ENCODE measurements at regions not wholly inside any gene's neighbourhood (a gene's known extent, or its start where the extent isn't known, plus 50 kb on each side); places are given as distances from the start of the nearest gene placed in this dataset.

- no peak for DNase-seq
Measured at GRCh38 chr13:70362820-70363570, 254.7 kb upstream of the KLHL1 start.

- DNase-seq = no peak
Measured at GRCh38 chr13:70357031-70357430, 248.8 kb upstream of the KLHL1 start.

- DNase-seq = no peak
Measured at GRCh38 chr13:70353096-70353495, 244.8 kb upstream of the KLHL1 start.

- no peak for DNase-seq
Measured at GRCh38 chr13:70347947-70348620, 239.8 kb upstream of the KLHL1 start.

GRCh38 chr13:70339738-70340137 lies 231.5 kb upstream of the KLHL1 start:
- DNase-seq = no peak

GRCh38 chr13:70338609-70339008 lies 230.4 kb upstream of the KLHL1 start:
- DNase-seq = no peak

GRCh38 chr13:70336866-70337265 lies 228.6 kb upstream of the KLHL1 start:
- no peak for DNase-seq

GRCh38 chr13:70333752-70334151 lies 225.5 kb upstream of the KLHL1 start:
- DNase-seq = no peak

- DNase-seq = no peak
Measured at GRCh38 chr13:70330697-70331361, 222.6 kb upstream of the KLHL1 start.

- no peak for DNase-seq
Measured at GRCh38 chr13:70324519-70324918, 216.3 kb upstream of the KLHL1 start.

GRCh38 chr13:70311191-70311590 lies 202.9 kb upstream of the KLHL1 start:
- no peak for DNase-seq

GRCh38 chr13:70310396-70311119 lies 202.3 kb upstream of the KLHL1 start:
- DNase-seq = no peak

GRCh38 chr13:70297189-70297616 lies 189.0 kb upstream of the KLHL1 start:
- DNase-seq = no peak

GRCh38 chr13:70284371-70284770 lies 176.1 kb upstream of the KLHL1 start:
- no peak for DNase-seq

- no peak for DNase-seq
Measured at GRCh38 chr13:70275841-70276240, 167.6 kb upstream of the KLHL1 start.

GRCh38 chr13:70255406-70255991 lies 147.2 kb upstream of the KLHL1 start:
- no peak for DNase-seq

- no peak for DNase-seq
Measured at GRCh38 chr13:70253834-70254233, 145.6 kb upstream of the KLHL1 start.

- no peak for DNase-seq
Measured at GRCh38 chr13:70253411-70253810, 145.2 kb upstream of the KLHL1 start.

GRCh38 chr13:70249332-70250064 lies 141.2 kb upstream of the KLHL1 start:
- DNase-seq = no peak

- no peak for DNase-seq
Measured at GRCh38 chr13:70237131-70237530, 128.9 kb upstream of the KLHL1 start.

- no peak for DNase-seq
Measured at GRCh38 chr13:70235565-70235964, 127.3 kb upstream of the KLHL1 start.

- DNase-seq = no peak
Measured at GRCh38 chr13:70223911-70224310, 115.7 kb upstream of the KLHL1 start.
